GM21576 (cell line): ENCODE measurements at regions not wholly inside any gene's neighbourhood (a gene's known extent, or its start where the extent isn't known, plus 50 kb on each side); places are given as distances from the start of the nearest gene placed in this dataset.

Experiments
- ATAC-seq: cut with Tn5 transposase; IDR thresholded peaks from one replicate; pipeline ENCODE4 v1.9.1; 2021; ENCODE audit warnings: mild to moderate bottlenecking, moderate library complexity; ENCODE audit not compliant: unreplicated experiment

GRCh38 chr2:64361151-64361938, 92.6 kb upstream of the LGALSL start:
- ATAC-seq: no peak

DNA sequence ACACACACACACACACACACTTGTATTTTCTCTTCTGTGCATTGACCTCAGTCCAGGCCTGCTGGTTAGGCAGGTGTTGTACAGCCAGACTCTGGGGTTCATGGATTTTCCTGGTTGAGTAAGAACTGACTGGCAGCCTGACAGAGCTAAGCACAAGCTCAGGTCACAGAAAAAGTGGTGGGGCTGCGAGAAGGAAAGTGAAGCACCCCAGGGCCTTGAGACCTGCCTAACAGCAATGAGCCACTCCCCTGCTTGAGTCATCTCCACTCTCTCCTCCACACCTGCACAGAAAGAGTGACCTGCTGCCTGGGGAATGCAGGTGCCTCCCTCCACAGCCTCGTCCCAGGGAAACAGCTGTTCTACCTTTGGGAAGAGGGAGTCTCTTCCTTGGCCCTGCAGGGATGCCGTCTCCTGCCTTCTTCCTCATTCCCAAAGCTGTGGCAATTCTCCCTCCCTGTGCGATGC, 91.4 kb upstream of the LGALSL start:
- no peak for ATAC-seq

DNA sequence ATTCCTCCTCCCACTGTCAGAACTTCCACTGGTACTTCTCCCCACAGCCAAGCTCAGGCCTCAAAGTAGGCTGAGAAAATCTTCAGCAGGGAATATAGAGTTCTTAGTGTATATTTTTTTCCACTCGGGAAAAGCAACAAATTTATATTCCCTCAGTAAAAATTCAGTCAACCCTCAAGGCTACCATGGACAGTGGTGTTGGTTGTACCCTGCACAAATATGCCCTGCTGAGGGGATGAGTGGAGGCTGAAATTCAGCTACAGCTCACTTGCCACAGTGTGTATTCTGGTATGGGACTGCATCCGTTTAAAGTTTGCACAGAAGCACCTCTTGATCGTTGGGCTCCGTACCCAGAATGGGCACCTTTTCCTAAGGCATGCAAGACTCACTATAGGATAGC, 90.8 kb upstream of the LGALSL start:
- no peak for ATAC-seq

DNA sequence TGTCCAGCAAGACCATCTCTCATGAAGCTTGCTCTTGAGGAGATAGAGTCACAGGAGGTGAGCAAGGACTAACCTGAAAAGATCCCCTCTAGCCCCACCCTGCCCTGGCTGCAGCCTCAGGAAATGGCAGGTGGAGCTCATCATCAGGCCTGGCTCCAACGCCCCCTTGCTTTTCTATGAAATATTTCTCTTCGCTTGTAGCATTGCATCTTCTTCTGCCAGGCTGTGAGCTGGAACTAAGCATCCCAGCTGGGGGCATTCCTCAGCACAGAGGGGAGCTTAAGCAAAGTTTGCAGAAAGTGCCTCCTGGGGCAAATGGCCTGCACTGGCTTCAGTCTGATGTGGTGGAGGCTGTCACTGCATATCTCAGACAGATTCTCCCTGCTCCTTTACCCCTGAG, 90.1 kb upstream of the LGALSL start:
- ATAC-seq: no peak

DNA sequence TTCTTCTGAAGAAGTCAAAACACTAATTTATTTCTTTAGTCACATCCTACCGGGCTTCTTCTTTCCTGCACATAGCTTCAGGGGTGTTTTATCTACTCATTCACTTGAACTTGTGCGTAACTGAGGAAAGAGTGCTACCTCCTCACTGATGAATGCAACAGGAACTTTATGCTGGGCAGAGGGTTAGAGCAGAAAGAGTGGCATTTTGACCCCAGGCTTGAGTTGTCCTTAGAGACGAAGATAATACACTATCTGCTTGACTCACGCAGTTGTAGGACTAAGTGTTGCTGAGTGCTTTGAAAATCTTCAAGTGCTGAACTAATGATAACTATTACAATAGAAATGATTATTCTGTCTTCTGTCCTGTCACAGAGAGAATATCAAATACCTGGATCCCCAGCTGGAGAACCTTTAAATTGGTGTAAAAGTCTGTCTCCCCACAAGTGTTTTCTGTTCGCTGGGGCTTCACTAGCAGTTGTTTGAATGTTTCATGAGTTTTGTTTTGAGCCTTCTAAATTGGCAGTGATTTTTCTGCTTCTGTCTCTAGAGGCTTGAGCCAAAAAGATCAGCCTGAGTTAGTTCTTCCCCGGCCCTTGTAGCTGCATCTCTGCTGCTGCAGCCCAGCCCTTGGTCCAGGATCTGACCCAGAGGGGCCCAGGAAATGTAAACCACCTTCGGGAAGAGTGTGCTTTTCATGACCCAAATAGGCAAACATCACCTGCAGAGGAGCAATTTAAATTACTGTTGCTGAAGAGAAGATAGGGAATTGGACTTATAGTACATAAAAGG, 86.3 kb upstream of the LGALSL start:
- ATAC-seq: no peak

- no peak for ATAC-seq
These were observed 84.3 kb upstream of the LGALSL start for GRCh38 chr2:64369706-64370105.

- ATAC-seq: no peak
These were observed 82.2 kb upstream of the LGALSL start for GRCh38 chr2:64371727-64372126.

- no peak for ATAC-seq
These were observed 79.3 kb upstream of the LGALSL start for GRCh38 chr2:64374686-64375085.

DNA sequence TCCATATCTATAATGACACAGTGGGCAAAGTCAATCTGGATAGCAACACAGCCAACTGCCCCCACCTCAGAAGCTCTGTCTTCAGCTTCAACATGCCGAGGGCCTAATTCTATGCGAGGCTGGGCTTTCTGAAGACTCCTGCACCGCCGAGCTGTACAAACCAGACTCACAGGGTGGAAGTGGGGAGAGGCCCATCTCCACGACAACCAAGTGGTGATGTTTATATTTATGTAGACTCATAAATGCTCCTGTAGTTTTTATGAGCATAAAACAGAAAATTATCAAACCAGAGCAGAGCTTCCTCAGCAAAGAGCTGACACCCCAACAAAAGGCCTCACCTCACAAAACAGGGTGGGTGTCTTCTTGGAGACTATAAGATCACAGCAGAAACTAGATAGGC, 77.0 kb upstream of the LGALSL start:
- no peak for ATAC-seq

DNA sequence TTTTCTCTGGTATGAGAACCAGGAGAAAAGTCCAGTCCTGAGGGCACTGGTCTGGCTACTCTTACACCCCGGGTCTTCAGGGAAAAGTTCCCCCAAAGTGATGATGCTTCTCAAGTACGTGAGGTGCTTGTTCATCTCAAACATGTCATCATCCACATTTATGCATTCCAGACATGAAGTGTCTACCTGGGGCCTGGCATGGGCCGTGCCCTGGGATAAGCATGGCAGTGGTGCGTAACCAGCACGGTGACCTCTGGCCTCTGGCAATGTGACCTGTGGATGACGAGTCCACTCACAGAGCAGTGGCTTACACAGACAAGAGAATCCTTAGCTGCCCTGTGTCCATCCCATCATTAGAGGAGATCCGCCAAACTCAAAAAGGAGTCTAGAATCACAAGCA, 74.8 kb upstream of the LGALSL start:
- no peak for ATAC-seq

GRCh38 chr2:64380853-64381527, 73.0 kb upstream of the LGALSL start:
- no peak for ATAC-seq

DNA sequence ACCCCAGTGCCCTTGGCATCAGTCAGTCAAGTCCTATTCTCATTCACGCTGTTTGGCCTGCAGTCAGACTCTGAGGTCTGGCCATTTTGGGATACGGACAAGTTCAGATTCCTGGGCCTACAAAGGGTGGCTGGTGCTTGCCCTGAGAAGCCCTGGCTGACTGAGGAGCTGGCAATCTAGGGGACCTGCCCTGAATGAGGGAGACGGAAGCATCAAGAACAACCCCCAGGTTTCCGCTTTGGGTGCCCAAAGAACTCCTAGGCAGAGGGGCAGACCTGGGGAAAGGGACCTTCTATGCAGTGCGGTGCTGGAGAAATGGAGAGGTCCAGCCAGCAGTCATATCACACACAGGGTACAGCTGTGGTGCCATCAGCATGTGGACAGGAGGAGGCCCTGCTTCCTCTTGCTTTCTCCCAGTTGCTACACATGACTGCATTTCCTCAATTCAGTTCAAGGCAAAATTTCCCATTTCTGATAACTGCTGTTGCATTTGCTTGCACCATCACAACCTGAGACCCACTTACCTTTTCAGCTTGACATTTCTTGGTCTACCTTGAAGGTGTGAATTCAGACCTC, 70.9 kb upstream of the LGALSL start:
- no peak for ATAC-seq

- no peak for ATAC-seq
These were observed 70.1 kb upstream of the LGALSL start for GRCh38 chr2:64383881-64384280.

GRCh38 chr2:64386676-64387075, 67.3 kb upstream of the LGALSL start:
- no peak for ATAC-seq

DNA sequence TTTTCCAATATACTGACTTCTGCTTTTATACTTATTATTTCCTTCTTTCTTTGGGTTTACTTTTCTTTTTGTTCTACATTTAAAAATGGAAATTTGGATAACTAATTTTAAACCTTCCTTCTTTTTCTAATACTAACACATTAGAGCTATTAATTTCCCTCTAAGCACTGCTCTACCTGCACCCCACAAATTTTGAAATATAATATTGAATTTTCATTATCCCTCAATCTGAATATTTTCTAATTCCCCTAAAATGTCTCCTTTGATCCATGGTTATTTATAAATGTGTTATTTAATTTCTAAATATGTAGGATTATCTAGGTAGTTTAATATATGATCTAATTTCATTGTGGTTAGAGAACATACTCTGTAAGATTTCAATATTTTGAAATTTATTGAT, 63.4 kb upstream of the LGALSL start:
- no peak for ATAC-seq

DNA sequence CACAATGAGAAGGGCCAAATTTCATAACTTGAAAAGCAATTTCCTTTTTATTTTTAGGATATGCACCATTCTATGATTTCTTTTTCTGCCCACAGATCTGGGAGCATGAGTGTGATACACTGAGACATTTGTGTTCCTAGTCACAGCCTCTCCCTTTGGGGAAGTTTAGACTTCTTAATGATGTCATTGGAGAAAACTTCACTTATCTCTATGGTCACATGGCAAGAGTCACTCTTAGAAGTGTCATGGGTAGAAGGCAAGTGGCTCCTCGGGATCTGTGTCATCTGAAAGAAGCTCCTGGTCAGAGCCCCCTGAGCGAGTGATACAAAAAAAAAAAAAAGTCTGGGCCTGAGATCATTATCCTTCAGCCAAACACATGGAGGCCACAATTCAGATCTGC, 62.5 kb upstream of the LGALSL start:
- no peak for ATAC-seq

GRCh38 chr2:64391940-64392339, 62.0 kb upstream of the LGALSL start:
- no peak for ATAC-seq

- no peak for ATAC-seq
These were observed 61.4 kb upstream of the LGALSL start for GRCh38 chr2:64392529-64392928.

GRCh38 chr2:64393383-64394010, 60.5 kb upstream of the LGALSL start:
- ATAC-seq: no peak

DNA sequence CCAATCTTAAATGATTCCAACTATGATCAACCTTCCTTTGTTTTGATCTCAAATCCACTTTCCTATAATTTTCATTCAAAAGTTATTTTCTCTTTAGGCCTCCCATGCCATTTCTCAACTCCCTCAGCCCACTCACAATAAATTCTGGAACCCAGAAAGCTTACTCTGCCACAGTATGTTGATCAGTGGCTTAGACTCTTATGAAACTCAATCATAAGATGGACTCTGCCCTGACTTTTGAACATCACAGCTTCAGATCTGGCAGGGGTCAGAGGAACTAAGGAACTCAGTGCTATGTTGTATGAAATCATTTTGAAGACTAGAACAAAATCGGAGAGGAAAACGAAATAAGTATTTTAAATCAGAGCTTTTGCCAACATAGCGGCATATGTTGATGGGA, 59.8 kb upstream of the LGALSL start:
- ATAC-seq: no peak

DNA sequence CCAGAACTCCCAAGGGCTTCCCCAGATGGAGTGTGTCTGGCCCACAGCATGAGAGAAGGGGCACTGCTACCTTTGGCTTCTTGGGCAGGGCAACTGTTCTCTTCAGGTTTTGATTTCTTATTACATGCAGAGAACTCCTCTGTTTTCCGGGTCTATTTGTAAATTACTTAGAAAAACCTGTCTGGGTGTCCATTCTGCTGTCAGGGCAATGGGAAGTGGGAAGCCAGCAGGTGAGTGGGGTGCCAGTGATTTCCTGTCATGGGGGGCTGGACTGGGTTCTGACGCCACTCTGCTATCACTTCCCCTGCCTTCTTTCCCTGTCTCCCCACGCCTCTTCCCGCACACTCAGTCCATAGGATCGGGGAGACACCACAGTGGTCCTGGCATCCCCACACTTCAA, 58.0 kb upstream of the LGALSL start:
- no peak for ATAC-seq
